ENCODE measurements at regions not wholly inside any gene's neighbourhood (a gene's known extent, or its start where the extent isn't known, plus 50 kb on each side); places are given as distances from the start of the nearest gene placed in this dataset.
A peak's percentile ranks its signal among the peaks of the same experiment; 100 is the strongest.

- TF ChIP-seq EZH2 (IDR thresholded peaks at IDR 0.05; ENCODE audit: borderline replicate concordance) = no peak
- no peak for TF ChIP-seq CTCF (IDR thresholded peaks at IDR 0.05; ENCODE audit: poor library complexity)
- TF ChIP-seq EZH2phosphoT487 (IDR thresholded peaks at IDR 0.05; ENCODE audit: low read depth, severe bottlenecking, unreplicated experiment) = no peak
- no peaks in the 10 kb centered on the region for H4K20me1 ChIP-seq (ENCODE audit: insufficient read depth, poor library complexity, severe bottlenecking)
- no peaks in the 10 kb centered on the region for H3K36me3 ChIP-seq (replicated peaks; ENCODE audit: insufficient read depth, low read depth)
- no peak overlapping the region for H3K4me3 ChIP-seq
- no peak for DNase-seq (ENCODE audit: low spot score)
- peaks cover 15% of the 10 kb centered on the region for H3K4me1 ChIP-seq (ENCODE audit: insufficient read depth)
- H3K79me2 ChIP-seq = no peaks in the 10 kb centered on the region
- no peaks in the 10 kb centered on the region for H3K27me3 ChIP-seq
- no peaks in the 10 kb centered on the region for H3K9me2 ChIP-seq (replicated peaks; ENCODE audit: insufficient read depth)
- no peak overlapping the region for H2AFZ ChIP-seq
- WGBS (ENCODE audit: low lambda C conversion rate, missing lambda C conversion rate) = 8% methylated on average over 3 of the region's 3 CpGs
- H3K27ac ChIP-seq = peak overlapping the region; percentile 2
- H3K9me3 ChIP-seq (ENCODE audit: low read depth) = no peaks in the 10 kb centered on the region
- peak overlapping the region; percentile 24 for H3K4me2 ChIP-seq
These were observed 103.2 kb upstream of the TMEM106B start for GRCh38 chr7:12107841-12108254.

- no peak for DNase-seq (ENCODE audit: low spot score)
- H3K9me3 ChIP-seq (ENCODE audit: low read depth) = no peaks in the 10 kb centered on the region
- 55% methylated on average over 3 of the region's 3 CpGs for WGBS (ENCODE audit: low lambda C conversion rate, missing lambda C conversion rate)
- no peaks in the 10 kb centered on the region for H3K79me2 ChIP-seq
- H3K4me3 ChIP-seq = no peak overlapping the region
- no peaks in the 10 kb centered on the region for H3K9me2 ChIP-seq (replicated peaks; ENCODE audit: insufficient read depth)
- H3K27me3 ChIP-seq = no peaks in the 10 kb centered on the region
- no peak overlapping the region for H2AFZ ChIP-seq
- TF ChIP-seq EZH2phosphoT487 (IDR thresholded peaks at IDR 0.05; ENCODE audit: low read depth, severe bottlenecking, unreplicated experiment) (no peak), CTCF (IDR thresholded peaks at IDR 0.05; ENCODE audit: poor library complexity) (no peak), EZH2 (IDR thresholded peaks at IDR 0.05; ENCODE audit: borderline replicate concordance) (no peak)
- peaks cover 15% of the 10 kb centered on the region for H3K4me1 ChIP-seq (ENCODE audit: insufficient read depth)
- no peaks in the 10 kb centered on the region for H3K36me3 ChIP-seq (replicated peaks; ENCODE audit: insufficient read depth, low read depth)
- no peaks in the 10 kb centered on the region for H4K20me1 ChIP-seq (ENCODE audit: insufficient read depth, poor library complexity, severe bottlenecking)
- H3K4me2 ChIP-seq = peak overlapping the region; percentile 31
- H3K27ac ChIP-seq = no peak overlapping the region
These were observed 100.7 kb upstream of the TMEM106B start for GRCh38 chr7:12110425-12110824.

GRCh38 chr7:12111422-12112405 is 99.4 kb upstream of the TMEM106B start:
- WGBS (ENCODE audit: low lambda C conversion rate, missing lambda C conversion rate) = 96% methylated on average over 23 of the region's 47 CpGs
- Histone ChIP-seq H3K27me3 (no peaks in the 10 kb centered on the region), H3K9me2 (replicated peaks; ENCODE audit: insufficient read depth) (no peaks in the 10 kb centered on the region), H3K79me2 (no peaks in the 10 kb centered on the region), H3K9me3 (ENCODE audit: low read depth) (no peaks in the 10 kb centered on the region), H3K36me3 (replicated peaks; ENCODE audit: insufficient read depth, low read depth) (no peaks in the 10 kb centered on the region), H2AFZ (no peak overlapping the region), H3K4me3 (no peak overlapping the region), H3K4me2 (no peak overlapping the region), H3K4me1 (ENCODE audit: insufficient read depth) (peaks cover 15% of the 10 kb centered on the region), H3K27ac (no peak overlapping the region), H4K20me1 (ENCODE audit: insufficient read depth, poor library complexity, severe bottlenecking) (no peaks in the 10 kb centered on the region)
- DNase-seq (ENCODE audit: low spot score) = no peak
- no peak for TF ChIP-seq EZH2 (IDR thresholded peaks at IDR 0.05; ENCODE audit: borderline replicate concordance)

- 98% methylated on average over 2 of the region's 2 CpGs for WGBS (ENCODE audit: low lambda C conversion rate, missing lambda C conversion rate)
- Histone ChIP-seq H2AFZ (no peak overlapping the region), H3K4me2 (no peak overlapping the region), H3K9me3 (ENCODE audit: low read depth) (no peaks in the 10 kb centered on the region), H3K9me2 (replicated peaks; ENCODE audit: insufficient read depth) (no peaks in the 10 kb centered on the region), H3K4me3 (no peak overlapping the region), H3K27ac (no peak overlapping the region), H3K4me1 (ENCODE audit: insufficient read depth) (no peaks in the 10 kb centered on the region), H3K79me2 (no peaks in the 10 kb centered on the region), H4K20me1 (ENCODE audit: insufficient read depth, poor library complexity, severe bottlenecking) (no peaks in the 10 kb centered on the region), H3K27me3 (no peaks in the 10 kb centered on the region), H3K36me3 (replicated peaks; ENCODE audit: insufficient read depth, low read depth) (no peaks in the 10 kb centered on the region)
- no peak for DNase-seq (ENCODE audit: low spot score)
- TF ChIP-seq EZH2 (IDR thresholded peaks at IDR 0.05; ENCODE audit: borderline replicate concordance) (no peak), EZH2phosphoT487 (IDR thresholded peaks at IDR 0.05; ENCODE audit: low read depth, severe bottlenecking, unreplicated experiment) (no peak), CTCF (IDR thresholded peaks at IDR 0.05; ENCODE audit: poor library complexity) (no peak)
These were observed 93.9 kb upstream of the TMEM106B start for GRCh38 chr7:12117170-12117569.

Data from hepatocyte (in vitro differentiated cells).